ENCODE measurements at regions not wholly inside any gene's neighbourhood (a gene's known extent, or its start where the extent isn't known, plus 50 kb on each side); places are given as distances from the start of the nearest gene placed in this dataset.

DNA sequence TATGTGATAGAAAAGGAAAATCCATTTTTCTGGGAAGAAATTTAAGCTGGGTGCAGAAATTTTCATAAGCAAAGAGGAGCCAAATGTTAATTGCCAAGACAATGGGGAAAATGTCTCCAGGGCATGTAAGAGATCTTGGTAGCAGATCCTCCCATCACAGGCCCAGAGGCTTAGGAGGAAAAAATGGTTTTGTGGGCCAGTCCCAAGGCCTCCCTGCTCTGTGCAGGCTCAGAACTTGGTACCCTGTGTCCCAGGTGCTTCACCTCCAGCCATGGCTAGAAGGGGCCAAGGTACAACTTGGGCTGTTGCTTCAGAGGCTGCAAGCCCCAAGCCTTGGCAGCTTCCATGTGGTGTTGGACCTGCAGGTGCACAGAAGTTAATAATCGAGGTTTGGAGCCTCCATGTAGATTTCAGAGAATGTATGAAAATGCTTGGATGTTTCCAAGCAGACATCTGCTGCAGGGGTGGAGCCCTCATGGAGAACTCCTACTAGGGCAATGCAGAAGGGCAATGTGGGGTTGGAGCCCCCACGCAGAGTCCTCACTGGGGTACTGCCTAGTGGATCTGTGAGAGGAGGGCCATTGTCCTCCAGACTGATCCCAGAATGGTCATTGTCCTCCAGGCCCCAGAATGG, 77.7 kb upstream of the ATP2B1 start:
- TF ChIP-seq, protein P1, sequence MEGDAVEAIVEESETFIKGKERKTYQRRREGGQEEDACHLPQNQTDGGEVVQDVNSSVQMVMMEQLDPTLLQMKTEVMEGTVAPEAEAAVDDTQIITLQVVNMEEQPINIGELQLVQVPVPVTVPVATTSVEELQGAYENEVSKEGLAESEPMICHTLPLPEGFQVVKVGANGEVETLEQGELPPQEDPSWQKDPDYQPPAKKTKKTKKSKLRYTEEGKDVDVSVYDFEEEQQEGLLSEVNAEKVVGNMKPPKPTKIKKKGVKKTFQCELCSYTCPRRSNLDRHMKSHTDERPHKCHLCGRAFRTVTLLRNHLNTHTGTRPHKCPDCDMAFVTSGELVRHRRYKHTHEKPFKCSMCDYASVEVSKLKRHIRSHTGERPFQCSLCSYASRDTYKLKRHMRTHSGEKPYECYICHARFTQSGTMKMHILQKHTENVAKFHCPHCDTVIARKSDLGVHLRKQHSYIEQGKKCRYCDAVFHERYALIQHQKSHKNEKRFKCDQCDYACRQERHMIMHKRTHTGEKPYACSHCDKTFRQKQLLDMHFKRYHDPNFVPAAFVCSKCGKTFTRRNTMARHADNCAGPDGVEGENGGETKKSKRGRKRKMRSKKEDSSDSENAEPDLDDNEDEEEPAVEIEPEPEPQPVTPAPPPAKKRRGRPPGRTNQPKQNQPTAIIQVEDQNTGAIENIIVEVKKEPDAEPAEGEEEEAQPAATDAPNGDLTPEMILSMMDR (IDR thresholded peaks at IDR 0.05), result no peak

DNA sequence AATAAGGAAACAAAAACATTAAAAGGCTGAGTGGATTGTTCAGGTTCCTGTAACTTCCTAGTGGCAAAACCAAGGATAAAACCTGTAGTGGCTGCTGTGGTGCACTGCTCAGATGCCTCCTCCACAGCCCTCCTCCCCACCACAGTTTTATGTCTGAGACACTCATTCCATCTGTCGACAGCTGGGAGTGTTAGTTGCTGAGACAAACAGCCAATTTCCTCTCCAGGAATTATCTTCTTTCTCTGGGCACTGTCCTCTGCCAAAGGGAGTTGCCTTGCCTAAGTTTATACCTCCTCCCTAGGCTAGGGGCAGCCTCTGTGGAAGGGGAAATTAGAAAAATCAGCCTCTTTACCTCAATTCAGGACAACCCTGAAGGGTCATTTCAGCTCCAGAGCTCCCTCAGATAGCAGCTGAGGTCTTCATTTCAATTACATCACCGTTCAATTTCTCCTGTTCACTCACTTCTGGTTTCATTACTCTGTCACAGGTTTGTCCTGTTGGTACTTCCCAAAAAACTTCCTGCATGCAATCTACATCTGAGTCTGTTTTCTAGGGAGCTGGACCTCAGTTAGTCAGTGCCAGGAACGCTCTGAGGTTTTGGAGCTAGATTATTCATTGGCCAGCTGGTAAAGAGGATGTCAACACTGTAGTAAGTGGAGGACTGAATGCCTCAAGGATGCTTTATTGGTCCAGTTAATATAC, 74.9 kb upstream of the ATP2B1 start:
- TF ChIP-seq, protein P1 (IDR thresholded peaks at IDR 0.05), result no peak

DNA sequence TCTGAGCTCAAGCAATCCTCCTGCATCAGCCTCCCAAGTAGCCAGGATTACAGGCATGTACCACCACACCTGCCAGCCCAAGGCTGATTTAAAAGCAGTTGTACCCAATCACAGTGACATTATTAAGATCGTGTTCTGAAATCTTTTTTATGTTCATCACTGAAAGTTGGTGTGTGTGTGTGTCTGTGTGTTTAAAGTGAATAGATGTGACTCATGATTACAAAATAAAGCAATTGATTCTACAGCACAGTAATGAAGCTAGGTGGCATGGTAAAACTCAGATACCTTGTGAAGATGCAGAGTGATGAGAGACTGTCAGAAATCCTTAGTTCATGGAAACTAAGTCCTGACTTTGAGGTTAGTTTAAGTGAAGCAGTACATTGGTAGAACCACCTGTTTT, 74.2 kb upstream of the ATP2B1 start:
- TF ChIP-seq, protein P1 (IDR thresholded peaks at IDR 0.05), result no peak

DNA sequence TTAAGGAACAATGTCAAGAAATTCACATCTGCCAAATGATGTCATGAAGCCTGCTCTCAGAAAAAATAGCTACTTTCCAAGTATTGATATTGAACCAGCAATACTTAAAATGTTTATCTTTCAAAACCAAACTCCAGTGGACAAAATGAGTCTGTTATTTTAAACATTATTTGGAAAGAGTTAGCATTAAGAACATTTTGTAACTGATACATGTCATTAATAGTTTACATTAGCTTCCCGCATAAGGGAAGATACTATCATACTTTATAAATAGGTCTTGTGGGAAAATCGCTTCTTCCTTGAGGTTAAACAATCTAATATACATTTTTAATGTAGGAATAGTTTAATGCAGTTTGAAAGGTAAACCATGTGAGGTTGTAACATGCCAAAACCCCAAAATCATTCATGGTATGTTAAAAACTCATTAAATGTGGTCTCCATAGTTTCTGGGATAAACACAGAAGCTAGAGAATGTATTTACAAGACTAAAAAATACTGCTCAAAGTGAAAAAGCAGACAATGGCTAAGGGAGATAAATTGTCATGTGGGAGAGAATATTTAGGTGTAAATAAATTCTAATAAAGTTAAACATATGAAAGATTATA, 73.4 kb upstream of the ATP2B1 start:
- TF ChIP-seq, protein P1 (IDR thresholded peaks at IDR 0.05), result no peak

DNA sequence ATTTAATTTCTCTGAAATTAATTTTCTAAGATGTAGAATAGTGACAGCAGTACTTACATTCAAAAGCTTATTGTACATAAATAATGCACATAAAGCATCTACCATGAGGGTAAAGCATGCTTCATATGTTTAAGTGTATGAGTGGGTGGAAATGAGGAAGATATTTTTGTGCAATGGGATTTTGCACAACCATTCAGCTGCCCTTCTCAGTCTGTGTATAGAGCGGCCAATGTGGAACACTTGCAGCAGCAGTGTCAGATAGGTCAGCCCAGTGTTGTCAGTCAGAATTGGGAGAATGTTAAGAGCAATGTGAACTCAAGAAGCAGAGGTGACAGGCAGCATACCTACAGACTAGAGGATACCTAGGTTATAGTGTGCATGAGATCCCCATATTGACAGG, 72.5 kb upstream of the ATP2B1 start:
- TF ChIP-seq, protein P1 (IDR thresholded peaks at IDR 0.05), result no peak

DNA sequence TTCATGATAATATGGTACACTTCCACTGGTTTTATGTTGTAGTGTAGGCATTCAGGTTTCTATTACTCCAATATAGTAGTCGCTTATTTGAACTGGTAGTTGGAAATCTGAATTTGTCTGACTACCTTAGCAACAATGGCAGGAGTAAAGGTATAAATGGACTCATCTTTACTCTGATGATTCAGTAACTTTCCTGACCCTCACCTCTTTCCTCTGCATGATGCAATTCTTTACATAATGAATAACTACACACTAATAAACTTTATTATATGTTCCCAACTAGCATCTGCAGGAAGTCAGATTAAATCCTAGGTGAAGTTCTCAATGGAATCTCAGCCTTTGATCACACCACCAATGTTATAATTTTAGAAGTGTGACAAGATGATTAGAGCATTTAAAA, 70.5 kb upstream of the ATP2B1 start:
- TF ChIP-seq, protein P1 (IDR thresholded peaks at IDR 0.05), result no peak

DNA sequence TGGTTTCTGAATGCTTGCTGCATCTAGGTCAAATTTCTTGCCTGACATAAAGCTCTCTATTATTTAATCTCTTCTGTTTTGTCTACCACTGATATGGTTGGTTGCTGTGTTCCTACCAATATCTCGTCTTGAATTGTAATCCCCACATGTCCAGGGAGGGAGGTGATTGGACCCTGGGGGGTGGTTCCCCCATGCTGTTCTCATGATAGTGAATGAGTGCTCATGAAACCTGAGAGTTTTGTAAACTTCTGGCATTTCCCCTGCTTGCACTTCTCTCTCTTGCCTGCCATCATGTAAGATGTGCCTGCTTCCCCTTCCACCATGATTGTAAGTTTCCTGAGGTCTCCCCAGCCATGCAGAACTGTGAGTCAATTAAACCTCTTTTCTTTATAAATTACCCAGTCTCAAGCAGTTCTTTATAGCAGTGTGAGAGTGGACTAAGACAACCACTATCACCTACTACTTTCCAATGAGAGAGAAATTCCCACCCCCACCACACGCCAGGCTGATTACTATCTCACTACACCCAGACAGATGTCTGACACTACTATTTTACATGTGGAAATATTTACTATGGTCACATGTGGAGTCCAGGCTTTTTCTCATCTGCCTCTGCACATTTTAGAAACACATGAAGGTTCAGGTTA, 69.2 kb upstream of the ATP2B1 start:
- TF ChIP-seq, protein P1 (IDR thresholded peaks at IDR 0.05), result no peak

Data from LNCAP (cell line).